Thyroid gland (tissue), 4 donors: ENCODE measurements at regions not wholly inside any gene's neighbourhood (a gene's known extent, or its start where the extent isn't known, plus 50 kb on each side); places are given as distances from the start of the nearest gene placed in this dataset.

Experiments
- POLR2A ChIP-seq, 2 donors: fragments of 450-650 bp; IDR thresholded peaks; one replicate each; pipeline ENCODE4 v1.6.1; 2017; ENCODE audit warnings: antibody characterized with exemption in 2 of 2, mild to moderate bottlenecking in 2 of 2, moderate library complexity in 1 of 2
- TF ChIP-seq, protein P1 (sequence below), 6 experiments: fragments of 200-600 bp in 3 of 6; fragments of 450-650 bp in 3 of 6; sonication (generic) in 3 of 6; IDR thresholded peaks; one replicate each; pipeline ENCODE4 v1.5.1; 2016 to 2019; ENCODE audit warnings: antibody characterized with exemption in 6 of 6, mild to moderate bottlenecking in 2 of 6, inconsistent platforms in 1 of 6, moderate library complexity in 1 of 6

- TF ChIP-seq, protein P1, sequence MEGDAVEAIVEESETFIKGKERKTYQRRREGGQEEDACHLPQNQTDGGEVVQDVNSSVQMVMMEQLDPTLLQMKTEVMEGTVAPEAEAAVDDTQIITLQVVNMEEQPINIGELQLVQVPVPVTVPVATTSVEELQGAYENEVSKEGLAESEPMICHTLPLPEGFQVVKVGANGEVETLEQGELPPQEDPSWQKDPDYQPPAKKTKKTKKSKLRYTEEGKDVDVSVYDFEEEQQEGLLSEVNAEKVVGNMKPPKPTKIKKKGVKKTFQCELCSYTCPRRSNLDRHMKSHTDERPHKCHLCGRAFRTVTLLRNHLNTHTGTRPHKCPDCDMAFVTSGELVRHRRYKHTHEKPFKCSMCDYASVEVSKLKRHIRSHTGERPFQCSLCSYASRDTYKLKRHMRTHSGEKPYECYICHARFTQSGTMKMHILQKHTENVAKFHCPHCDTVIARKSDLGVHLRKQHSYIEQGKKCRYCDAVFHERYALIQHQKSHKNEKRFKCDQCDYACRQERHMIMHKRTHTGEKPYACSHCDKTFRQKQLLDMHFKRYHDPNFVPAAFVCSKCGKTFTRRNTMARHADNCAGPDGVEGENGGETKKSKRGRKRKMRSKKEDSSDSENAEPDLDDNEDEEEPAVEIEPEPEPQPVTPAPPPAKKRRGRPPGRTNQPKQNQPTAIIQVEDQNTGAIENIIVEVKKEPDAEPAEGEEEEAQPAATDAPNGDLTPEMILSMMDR (IDR thresholded peaks at IDR 0.05): no peak
- TF ChIP-seq POLR2A (IDR thresholded peaks at IDR 0.05): no peak
Observed at GRCh38 chr6:81380718-81381338, 371.7 kb downstream of the TENT5A start.
